NT2/D1 (cell line): ENCODE measurements at regions not wholly inside any gene's neighbourhood (a gene's known extent, or its start where the extent isn't known, plus 50 kb on each side); places are given as distances from the start of the nearest gene placed in this dataset.

Source experiments
- DNase-seq: peaks from one replicate; pipeline ENCODE4 v3.0.0-alpha.2; 2011; ENCODE audit warnings: low read depth, low spot score
- H3K27me3 ChIP-seq: 2 replicates; pipeline ENCODE4 v1.6.0; 2011; ENCODE audit warnings: mild to moderate bottlenecking; ENCODE audit not compliant: insufficient read length, insufficient read depth
- H3K36me3 ChIP-seq: 2 replicates; pipeline ENCODE4 v1.6.1; 2011; ENCODE audit warnings: mild to moderate bottlenecking, low read length, mixed read lengths; ENCODE audit not compliant: insufficient read depth, insufficient read length
- H3K4me1 ChIP-seq: 2 replicates; pipeline ENCODE4 v1.5.1; 2011; ENCODE audit not compliant: insufficient read depth, insufficient read length
- H3K4me3 ChIP-seq: 2 replicates; pipeline ENCODE4 v1.5.1; 2011; ENCODE audit warnings: low read depth; ENCODE audit not compliant: insufficient read length
- H3K9ac ChIP-seq: 2 replicates; pipeline ENCODE4 v1.6.0; 2011; ENCODE audit warnings: low read depth; ENCODE audit not compliant: insufficient read length
- H3K9me3 ChIP-seq: 2 replicates; pipeline ENCODE4 v1.5.1; 2011; ENCODE audit warnings: mild to moderate bottlenecking, low read length; ENCODE audit not compliant: insufficient read depth
- SUZ12 ChIP-seq: IDR thresholded peaks from 2 replicates; pipeline ENCODE4 v1.6.1; 2011; ENCODE audit not compliant: insufficient read length, insufficient read depth; ENCODE audit errors: extremely low read depth
- YY1 ChIP-seq: IDR thresholded peaks from 2 replicates; pipeline ENCODE4 v1.6.1; 2011; ENCODE audit not compliant: insufficient read length, insufficient read depth
- ZNF274 ChIP-seq: IDR thresholded peaks from 2 replicates; pipeline ENCODE4 v1.6.1; 2011; ENCODE audit warnings: mild to moderate bottlenecking, low read depth, low read length

GRCh38 chr2:348361-348916, 60.5 kb upstream of the ALKAL2 start:
- TF ChIP-seq SUZ12 (no peak), YY1 (no peak), ZNF274 (no peak)
- no peak for DNase-seq
- Histone ChIP-seq H3K9ac (no peak overlapping the region), H3K4me1 (no peaks in the 10 kb centered on the region), H3K4me3 (no peak overlapping the region), H3K9me3 (no peaks in the 10 kb centered on the region), H3K27me3 (no peaks in the 10 kb centered on the region), H3K36me3 (no peaks in the 10 kb centered on the region)

GRCh38 chr2:344811-345210, 56.9 kb upstream of the ALKAL2 start:
- Histone ChIP-seq H3K36me3 (no peaks in the 10 kb centered on the region), H3K4me1 (peaks cover 2% of the 10 kb centered on the region), H3K9ac (no peak overlapping the region), H3K9me3 (no peaks in the 10 kb centered on the region), H3K4me3 (no peak overlapping the region), H3K27me3 (no peaks in the 10 kb centered on the region)
- no peak for TF ChIP-seq YY1
- no peak for TF ChIP-seq SUZ12
- TF ChIP-seq ZNF274, result no peak
- DNase-seq, result no peak

- no peak for DNase-seq
- peaks cover 2% of the 10 kb centered on the region for H3K4me1 ChIP-seq
- H3K36me3 ChIP-seq, result no peaks in the 10 kb centered on the region
- no peak for TF ChIP-seq ZNF274
- TF ChIP-seq YY1, result no peak
- TF ChIP-seq SUZ12, result no peak
- peaks cover 8% of the 10 kb centered on the region; the same call in 1 of the 2 replicates for H3K9me3 ChIP-seq
- H3K4me3 ChIP-seq, result no peak overlapping the region
- no peaks in the 10 kb centered on the region for H3K27me3 ChIP-seq
- no peak overlapping the region for H3K9ac ChIP-seq
Measured at GRCh38 chr2:343355-343754, 55.5 kb upstream of the ALKAL2 start.

- H3K4me1 ChIP-seq, result peaks cover 2% of the 10 kb centered on the region
- H3K4me3 ChIP-seq, result no peak overlapping the region
- peaks cover 20% of the 10 kb centered on the region; the same call in 1 of the 2 replicates for H3K9me3 ChIP-seq
- H3K9ac ChIP-seq, result no peak overlapping the region
- H3K27me3 ChIP-seq, result no peaks in the 10 kb centered on the region
- no peaks in the 10 kb centered on the region for H3K36me3 ChIP-seq
- TF ChIP-seq ZNF274, result no peak
- no peak for TF ChIP-seq YY1
- TF ChIP-seq SUZ12, result no peak
- DNase-seq, result no peak
Measured at GRCh38 chr2:341912-342311, 54.0 kb upstream of the ALKAL2 start.

GRCh38 chr2:341017-341542, 53.2 kb upstream of the ALKAL2 start:
- TF ChIP-seq ZNF274 (no peak), YY1 (no peak), SUZ12 (no peak)
- Histone ChIP-seq H3K9ac (no peak overlapping the region), H3K9me3 (peaks cover 28% of the 10 kb centered on the region; the same call in 1 of the 2 replicates), H3K4me1 (peaks cover 2% of the 10 kb centered on the region), H3K36me3 (no peaks in the 10 kb centered on the region), H3K4me3 (no peak overlapping the region), H3K27me3 (no peaks in the 10 kb centered on the region)
- no peak for DNase-seq
